DMS79 treated with DMSO at 0.1 percent for 48 hours (cell line): ENCODE measurements at regions not wholly inside any gene's neighbourhood (a gene's known extent, or its start where the extent isn't known, plus 50 kb on each side); places are given as distances from the start of the nearest gene placed in this dataset.

ENCODE experiments used
- DNase-seq: peaks from one replicate; lab custom pipeline; 2025; lab: John Stamatoyannopoulos, UW

GRCh38 chr2:128793404-128793803, 474.7 kb upstream of the HS6ST1 start:
- DNase-seq: no peak

GRCh38 chr2:128794285-128794684, 475.6 kb upstream of the HS6ST1 start:
- no peak for DNase-seq

- DNase-seq: no peak
Measured at GRCh38 chr2:128796321-128796720, 477.7 kb upstream of the HS6ST1 start.

- DNase-seq: no peak
Measured at GRCh38 chr2:128797092-128797491, 478.4 kb upstream of the HS6ST1 start.

- DNase-seq: no peak
Measured at GRCh38 chr2:128797533-128797932, 478.9 kb upstream of the HS6ST1 start.

GRCh38 chr2:128797937-128798336, 479.3 kb upstream of the HS6ST1 start:
- no peak for DNase-seq

GRCh38 chr2:128798502-128799283, 480.0 kb upstream of the HS6ST1 start:
- no peak for DNase-seq

GRCh38 chr2:128799284-128799552, 480.6 kb upstream of the HS6ST1 start:
- no peak for DNase-seq

GRCh38 chr2:128799730-128800129, 481.1 kb upstream of the HS6ST1 start:
- no peak for DNase-seq

GRCh38 chr2:128801576-128801975, 482.9 kb upstream of the HS6ST1 start:
- DNase-seq: peak; percentile 42

GRCh38 chr2:128803222-128803621, 484.6 kb upstream of the HS6ST1 start:
- peak; percentile 85 for DNase-seq

GRCh38 chr2:128805237-128805636, 486.6 kb upstream of the HS6ST1 start:
- DNase-seq: no peak

- DNase-seq: no peak
Measured at GRCh38 chr2:128805918-128806317, 487.2 kb upstream of the HS6ST1 start.

- no peak for DNase-seq
Measured at GRCh38 chr2:128807317-128807716, 488.6 kb upstream of the HS6ST1 start.

- DNase-seq: no peak
Measured at GRCh38 chr2:128808462-128809258, 490.0 kb upstream of the HS6ST1 start.

- no peak for DNase-seq
Measured at GRCh38 chr2:128809259-128809636, 490.6 kb upstream of the HS6ST1 start.

- DNase-seq: no peak
Measured at GRCh38 chr2:128809880-128810279, 491.2 kb upstream of the HS6ST1 start.

- DNase-seq: no peak
Measured at GRCh38 chr2:128812183-128812940, 493.7 kb upstream of the HS6ST1 start.

- no peak for DNase-seq
Measured at GRCh38 chr2:128813352-128814034, 494.8 kb upstream of the HS6ST1 start.

- DNase-seq: no peak
Measured at GRCh38 chr2:128815248-128815647, 496.6 kb upstream of the HS6ST1 start.

GRCh38 chr2:128817171-128817570, 498.5 kb upstream of the HS6ST1 start:
- no peak for DNase-seq

GRCh38 chr2:128817813-128818212, 499.1 kb upstream of the HS6ST1 start:
- no peak for DNase-seq
